ELF-1 (cell line): ENCODE measurements at regions not wholly inside any gene's neighbourhood (a gene's known extent, or its start where the extent isn't known, plus 50 kb on each side); places are given as distances from the start of the nearest gene placed in this dataset.

ENCODE experiments used
- DNase-seq: peaks from one replicate; pipeline ENCODE4 v3.0.0-alpha.2; 2016; ENCODE audit warnings: low read depth, low spot score

- DNase-seq = no peak
Measured at GRCh38 chr13:27367570-27367969, 56.8 kb upstream of the GTF3A start.

- no peak for DNase-seq
Measured at GRCh38 chr13:27370305-27370872, 54.0 kb upstream of the GTF3A start.

GRCh38 chr13:27371932-27372331 is 52.5 kb upstream of the GTF3A start:
- no peak for DNase-seq

DNA sequence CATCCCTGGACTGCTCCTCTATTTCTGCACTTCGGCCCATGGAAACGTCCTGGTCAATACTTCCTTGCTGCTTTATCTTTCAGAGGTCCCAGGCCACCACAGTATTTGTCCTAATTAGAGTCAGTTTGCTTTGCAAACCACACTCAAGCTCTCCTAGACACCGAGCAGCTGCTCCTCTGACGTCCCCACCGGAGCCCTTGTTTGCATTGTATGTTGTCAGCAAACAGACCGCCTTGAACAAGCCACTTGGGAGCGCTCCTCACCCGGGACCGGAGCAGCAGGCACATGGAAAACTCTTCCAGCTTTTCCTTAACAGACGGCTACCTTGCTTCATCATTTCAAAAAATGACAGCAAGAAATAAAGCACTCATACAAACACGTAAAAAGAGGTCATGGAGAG is 51.5 kb upstream of the GTF3A start:
- peak; percentile 36 for DNase-seq

DNA sequence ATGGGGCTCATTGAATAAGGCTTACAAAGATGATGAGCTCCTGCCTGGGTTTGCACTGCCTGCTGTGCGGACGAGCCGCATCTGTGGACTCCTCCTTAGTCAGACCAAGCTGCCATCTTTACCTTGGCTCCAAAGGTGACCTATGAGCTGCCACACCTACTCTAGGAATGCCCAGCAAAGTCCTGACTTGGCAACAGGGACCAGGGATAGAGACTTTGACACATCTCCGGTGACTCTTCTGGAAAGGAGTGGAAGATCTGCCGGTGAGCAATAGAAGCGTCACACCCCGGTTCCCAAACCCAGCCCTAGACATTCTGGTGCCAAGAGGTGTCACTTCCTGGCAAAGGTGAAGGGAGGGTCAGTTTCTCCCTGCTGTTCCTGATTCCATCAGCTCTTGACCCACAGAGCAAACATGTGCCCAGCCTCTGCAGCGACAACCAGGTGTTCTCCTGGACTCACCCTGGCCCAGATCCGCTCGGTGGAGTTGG is 50.2 kb upstream of the GTF3A start:
- no peak for DNase-seq
